ENCODE measurements at regions not wholly inside any gene's neighbourhood (a gene's known extent, or its start where the extent isn't known, plus 50 kb on each side); places are given as distances from the start of the nearest gene placed in this dataset.

- no peaks in the 10 kb centered on the region for H3K9me3 Mint-ChIP-seq
- no peak for ATAC-seq (ENCODE audit: low read depth)
- H3K27me3 Mint-ChIP-seq, result peaks cover 3% of the 10 kb centered on the region
- no peak overlapping the region for H3K27ac Mint-ChIP-seq
- POLR2A ChIA-PET, result no interaction called here
- DNase-seq, result no peak
- peaks cover 11% of the 10 kb centered on the region for H3K4me1 Mint-ChIP-seq
- no peaks in the 10 kb centered on the region for H3K36me3 Mint-ChIP-seq
- H3K4me3 Mint-ChIP-seq, result no peak overlapping the region
Observed at GRCh38 chr6:1536526-1537429, 72.9 kb upstream of the FOXC1 start.

DNA sequence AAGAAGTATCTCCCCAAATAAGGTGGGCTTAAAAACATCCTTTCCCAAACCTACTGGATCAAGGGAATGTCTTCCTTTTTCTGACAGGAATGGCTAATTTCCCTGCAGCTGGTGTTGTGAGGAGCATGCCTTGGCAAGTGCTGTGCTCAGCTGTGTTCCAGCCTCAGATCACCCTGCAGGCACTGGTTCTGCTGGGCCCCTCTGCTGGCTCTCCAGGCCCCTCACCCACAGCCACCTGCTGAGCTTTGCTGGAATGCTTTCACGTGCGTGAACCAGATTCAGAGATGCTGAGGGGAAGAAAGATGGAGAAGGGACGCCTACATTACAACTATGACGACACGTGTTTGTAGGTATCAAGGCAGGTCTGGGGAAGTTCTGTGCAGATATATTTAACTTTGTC lies 71.3 kb upstream of the FOXC1 start:
- peaks cover 5% of the 10 kb centered on the region for H3K27me3 Mint-ChIP-seq
- no peak for DNase-seq
- H3K36me3 Mint-ChIP-seq, result no peaks in the 10 kb centered on the region
- no peak for ATAC-seq (ENCODE audit: low read depth)
- no peak overlapping the region for H3K4me3 Mint-ChIP-seq
- peaks cover 11% of the 10 kb centered on the region for H3K4me1 Mint-ChIP-seq
- no peak overlapping the region for H3K27ac Mint-ChIP-seq
- POLR2A ChIA-PET, result no interaction called here
- H3K9me3 Mint-ChIP-seq, result peaks cover 3% of the 10 kb centered on the region

GRCh38 chr6:1538810-1539478 lies 70.8 kb upstream of the FOXC1 start:
- H3K9me3 Mint-ChIP-seq, result peaks cover 4% of the 10 kb centered on the region
- no peak for DNase-seq
- H3K27ac Mint-ChIP-seq, result no peak overlapping the region
- ATAC-seq (ENCODE audit: low read depth), result no peak
- H3K36me3 Mint-ChIP-seq, result peaks cover under 1% of the 10 kb centered on the region
- H3K4me1 Mint-ChIP-seq, result peaks cover 11% of the 10 kb centered on the region
- POLR2A ChIA-PET, result no interaction called here
- H3K4me3 Mint-ChIP-seq, result no peak overlapping the region
- H3K27me3 Mint-ChIP-seq, result peaks cover 11% of the 10 kb centered on the region

DNA sequence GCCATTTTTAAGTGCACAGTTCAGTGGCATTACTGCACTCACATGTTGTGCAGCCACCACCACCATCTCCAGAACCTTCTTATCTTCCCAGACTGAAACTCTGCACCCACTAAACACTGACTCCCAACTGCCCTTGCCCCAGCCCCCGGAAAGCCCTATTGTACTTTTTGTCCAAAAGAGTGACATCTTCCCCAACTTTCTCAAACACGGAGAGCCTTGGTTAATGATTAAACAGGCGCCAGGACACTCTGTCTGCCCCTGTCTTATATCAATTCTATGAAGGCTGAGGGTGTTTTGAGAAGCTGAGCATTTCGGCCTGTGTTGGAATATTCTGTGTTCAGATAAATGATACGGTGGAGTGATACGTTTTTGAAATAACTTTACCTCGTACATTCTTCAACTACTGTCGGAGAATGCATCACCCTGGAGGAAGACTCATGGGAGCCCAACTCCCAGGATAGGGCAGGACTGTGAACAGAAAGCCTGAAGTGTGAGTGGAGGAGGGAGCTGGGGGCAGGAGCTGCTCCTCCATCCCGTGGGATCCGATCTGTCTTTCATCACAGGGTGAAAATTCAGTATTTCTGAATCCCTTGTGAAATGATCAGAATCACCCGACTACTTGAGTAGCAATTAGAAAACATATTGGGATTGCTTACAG lies 68.7 kb upstream of the FOXC1 start:
- H3K4me3 Mint-ChIP-seq, result no peak overlapping the region
- H3K27ac Mint-ChIP-seq, result no peak overlapping the region

GRCh38 chr6:1542335-1542734 lies 67.4 kb upstream of the FOXC1 start:
- Mint-ChIP-seq H3K4me3 (no peak overlapping the region), H3K27me3 (peaks cover 11% of the 10 kb centered on the region), H3K27ac (no peak overlapping the region), H3K9me3 (peaks cover 6% of the 10 kb centered on the region), H3K36me3 (peaks cover 3% of the 10 kb centered on the region), H3K4me1 (no peaks in the 10 kb centered on the region)
- ATAC-seq (ENCODE audit: low read depth) (no peak), DNase-seq (no peak)
- POLR2A ChIA-PET, result no interaction called here

More for the DNA sequence above, 68.7 kb upstream of the FOXC1 start:
- POLR2A ChIA-PET, result no interaction called here
- Mint-ChIP-seq H3K36me3 (peaks cover 3% of the 10 kb centered on the region), H3K9me3 (peaks cover 6% of the 10 kb centered on the region), H3K4me1 (peaks cover 5% of the 10 kb centered on the region), H3K27me3 (peaks cover 11% of the 10 kb centered on the region)
- ATAC-seq (ENCODE audit: low read depth) (no peak), DNase-seq (no peak)

DNA sequence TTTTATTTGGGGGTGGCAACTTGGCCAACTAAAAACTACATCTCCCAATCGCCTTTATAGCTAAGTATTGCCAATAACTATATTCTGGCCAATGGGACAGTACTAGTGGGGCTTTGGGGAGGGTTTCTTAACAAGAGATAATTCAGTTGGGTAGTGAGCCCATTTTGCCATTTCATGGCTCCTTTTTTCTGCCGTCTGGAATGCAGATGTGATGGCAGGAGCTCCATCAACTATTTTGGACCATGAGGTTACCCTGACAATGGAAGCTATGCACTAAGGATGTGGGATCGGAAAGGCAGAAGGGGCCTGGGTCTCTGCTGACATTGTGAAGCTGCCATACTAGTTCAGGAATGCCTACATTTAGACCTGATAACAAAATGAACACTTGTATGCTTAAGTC lies 67.0 kb upstream of the FOXC1 start:
- no peaks in the 10 kb centered on the region for H3K4me1 Mint-ChIP-seq
- H3K27ac Mint-ChIP-seq, result no peak overlapping the region
- POLR2A ChIA-PET, result no interaction called here

GRCh38 chr6:1544000-1544399 lies 65.7 kb upstream of the FOXC1 start:
- H3K4me1 Mint-ChIP-seq, result no peaks in the 10 kb centered on the region
- H3K4me3 Mint-ChIP-seq, result no peak overlapping the region
- POLR2A ChIA-PET, result no interaction called here
- no peak overlapping the region for H3K27ac Mint-ChIP-seq
- H3K27me3 Mint-ChIP-seq, result peaks cover 11% of the 10 kb centered on the region
- no peak for ATAC-seq (ENCODE audit: low read depth)
- no peak for DNase-seq
- peaks cover 3% of the 10 kb centered on the region for H3K36me3 Mint-ChIP-seq
- H3K9me3 Mint-ChIP-seq, result peaks cover 6% of the 10 kb centered on the region

More for the DNA sequence above, 67.0 kb upstream of the FOXC1 start:
- peaks cover 6% of the 10 kb centered on the region for H3K9me3 Mint-ChIP-seq
- peaks cover 11% of the 10 kb centered on the region for H3K27me3 Mint-ChIP-seq
- H3K36me3 Mint-ChIP-seq, result peaks cover 3% of the 10 kb centered on the region
- ATAC-seq (ENCODE audit: low read depth), result no peak
- H3K4me3 Mint-ChIP-seq, result no peak overlapping the region
- no peak for DNase-seq

DNA sequence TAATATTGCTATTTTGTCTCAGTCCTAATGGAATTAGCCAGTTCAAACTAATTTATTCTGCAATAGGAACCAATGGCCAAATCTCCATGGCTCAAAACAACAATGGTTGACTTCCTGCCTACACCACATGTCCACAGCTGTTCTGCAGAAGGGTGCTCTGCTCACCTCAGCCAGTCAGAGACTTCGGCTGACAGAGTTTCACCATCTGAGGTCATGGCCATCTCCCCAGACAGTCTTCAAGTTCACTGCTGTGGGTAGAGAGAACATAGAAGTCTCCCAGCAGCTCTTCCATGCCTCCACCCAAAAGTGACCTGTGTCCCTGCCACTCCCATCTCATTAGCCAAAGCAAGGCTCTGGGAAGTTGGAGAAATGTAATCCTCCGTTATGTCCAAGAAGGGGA lies 65.1 kb upstream of the FOXC1 start:
- Mint-ChIP-seq H3K27ac (no peak overlapping the region), H3K4me3 (no peak overlapping the region), H3K36me3 (peaks cover 3% of the 10 kb centered on the region), H3K4me1 (no peaks in the 10 kb centered on the region), H3K9me3 (peaks cover 6% of the 10 kb centered on the region), H3K27me3 (peaks cover 11% of the 10 kb centered on the region)
- ATAC-seq (ENCODE audit: low read depth), result no peak
- POLR2A ChIA-PET, result no interaction called here
- no peak for DNase-seq

DNA sequence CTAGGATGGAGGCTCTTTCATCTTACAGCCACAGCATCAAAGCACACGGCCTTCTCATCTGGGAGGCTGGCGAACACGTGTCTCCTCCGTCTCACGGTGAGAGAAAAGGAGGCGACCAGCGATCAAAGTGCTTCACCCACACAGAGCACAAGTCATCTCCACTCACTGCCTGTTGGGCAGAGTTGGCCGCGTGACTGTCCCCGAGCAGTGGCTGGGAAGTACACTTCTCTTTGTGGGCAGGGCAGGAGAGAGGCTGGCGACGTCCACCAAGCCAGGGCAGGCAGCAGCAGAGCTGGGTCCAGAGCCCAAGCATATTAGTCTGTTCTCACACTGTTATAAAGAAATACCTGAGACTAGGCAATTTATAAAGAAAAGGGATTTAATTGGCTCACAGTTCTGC lies 64.1 kb upstream of the FOXC1 start:
- H3K27me3 Mint-ChIP-seq, result peaks cover 11% of the 10 kb centered on the region
- DNase-seq, result no peak
- H3K4me3 Mint-ChIP-seq, result no peak overlapping the region
- POLR2A ChIA-PET, result no interaction called here
- peaks cover 6% of the 10 kb centered on the region for H3K9me3 Mint-ChIP-seq
- no peaks in the 10 kb centered on the region for H3K4me1 Mint-ChIP-seq
- no peak for ATAC-seq (ENCODE audit: low read depth)
- H3K27ac Mint-ChIP-seq, result no peak overlapping the region
- H3K36me3 Mint-ChIP-seq, result peaks cover 3% of the 10 kb centered on the region

DNA sequence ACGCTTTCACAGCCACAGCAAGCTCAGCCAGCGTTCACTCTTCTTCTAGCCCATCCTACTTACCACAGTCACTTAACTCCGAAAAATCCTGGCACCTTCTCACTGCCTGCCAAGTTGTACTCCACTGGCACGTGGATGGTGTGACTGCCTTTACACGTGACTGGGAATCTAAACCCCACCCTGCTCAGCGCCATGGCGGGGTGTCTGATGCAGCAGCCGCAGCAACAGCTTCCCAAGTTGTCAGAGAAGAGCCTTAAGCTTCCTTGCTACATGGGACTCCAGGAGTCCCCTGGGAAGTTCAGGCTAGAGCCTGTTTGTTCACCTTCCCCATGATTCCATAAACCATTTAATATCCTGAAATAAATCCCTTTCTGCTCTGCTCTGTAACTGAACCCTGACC lies 61.9 kb upstream of the FOXC1 start:
- peaks cover 5% of the 10 kb centered on the region for H3K9me3 Mint-ChIP-seq
- POLR2A ChIA-PET, result no interaction called here
- peaks cover 3% of the 10 kb centered on the region for H3K36me3 Mint-ChIP-seq
- ATAC-seq (ENCODE audit: low read depth) (no peak), DNase-seq (no peak)
- no peak overlapping the region for H3K4me3 Mint-ChIP-seq
- peaks cover 14% of the 10 kb centered on the region for H3K27me3 Mint-ChIP-seq
- no peak overlapping the region for H3K27ac Mint-ChIP-seq
- H3K4me1 Mint-ChIP-seq, result no peaks in the 10 kb centered on the region

GRCh38 chr6:1551249-1551648 lies 58.5 kb upstream of the FOXC1 start:
- Mint-ChIP-seq H3K27me3 (peaks cover 24% of the 10 kb centered on the region), H3K9me3 (no peaks in the 10 kb centered on the region), H3K27ac (no peak overlapping the region), H3K4me3 (no peak overlapping the region), H3K4me1 (peaks cover 7% of the 10 kb centered on the region), H3K36me3 (no peaks in the 10 kb centered on the region)
- ATAC-seq (ENCODE audit: low read depth), result no peak
- POLR2A ChIA-PET, result no interaction called here
- no peak for DNase-seq

GRCh38 chr6:1552296-1552761 lies 57.4 kb upstream of the FOXC1 start:
- H3K27ac Mint-ChIP-seq, result no peak overlapping the region
- H3K27me3 Mint-ChIP-seq, result peaks cover 24% of the 10 kb centered on the region
- POLR2A ChIA-PET, result interaction anchor here (0.7 kb wide), 1 partner anchor 28 kb away, joined by 3 read pairs; no protein-coding TSS in a partner anchor
- DNase-seq (no peak), ATAC-seq (ENCODE audit: low read depth) (no peak)
- no peaks in the 10 kb centered on the region for H3K9me3 Mint-ChIP-seq
- H3K36me3 Mint-ChIP-seq, result no peaks in the 10 kb centered on the region
- H3K4me1 Mint-ChIP-seq, result peaks cover 7% of the 10 kb centered on the region
- no peak overlapping the region for H3K4me3 Mint-ChIP-seq

DNA sequence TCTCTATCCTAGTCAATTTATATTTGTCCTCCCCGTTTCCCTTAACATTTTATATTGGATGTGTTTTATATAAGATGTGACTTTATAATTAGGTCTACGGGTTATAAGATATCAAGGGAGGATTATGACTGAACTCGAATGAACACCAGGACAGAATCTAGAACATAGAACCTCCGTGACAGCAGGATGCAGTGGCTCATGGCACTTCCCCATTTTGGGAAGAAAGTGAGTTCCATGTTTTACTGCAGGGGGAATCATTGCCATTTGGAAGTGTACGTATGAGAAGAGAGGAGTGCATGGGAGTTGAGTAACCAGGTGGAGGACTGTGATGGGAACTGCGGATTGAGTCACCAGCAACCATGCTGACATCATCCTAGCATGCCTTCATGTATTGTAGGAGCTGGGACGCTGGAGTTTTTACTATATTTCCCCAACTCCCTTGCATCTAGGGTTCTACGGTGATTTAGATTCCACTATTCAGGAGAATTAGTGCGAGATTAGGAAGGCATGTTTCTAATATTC lies 56.1 kb upstream of the FOXC1 start:
- no peaks in the 10 kb centered on the region for H3K36me3 Mint-ChIP-seq
- H3K27ac Mint-ChIP-seq, result no peak overlapping the region
- POLR2A ChIA-PET, result interaction anchor here (1.8 kb wide), 1 partner anchor 30 kb away, joined by 8 read pairs; no protein-coding TSS in a partner anchor
- no peaks in the 10 kb centered on the region for H3K9me3 Mint-ChIP-seq
- H3K4me1 Mint-ChIP-seq, result peaks cover 7% of the 10 kb centered on the region
- ATAC-seq (ENCODE audit: low read depth) (no peak), DNase-seq (no peak)
- H3K27me3 Mint-ChIP-seq, result peaks cover 26% of the 10 kb centered on the region
- peak overlapping the region; percentile 84 for H3K4me3 Mint-ChIP-seq
